Endothelial cell (in vitro differentiated cells): ENCODE measurements at regions not wholly inside any gene's neighbourhood (a gene's known extent, or its start where the extent isn't known, plus 50 kb on each side); places are given as distances from the start of the nearest gene placed in this dataset.

ENCODE experiments used
- DNase-seq: peaks from one replicate; pipeline ENCODE4 v3.0.0; 2021; ENCODE audit warnings: low spot score
- H3K27ac Mint-ChIP-seq: one replicate; pipeline ENCODE4 v1.8.0; 2021; ENCODE audit warnings: mixed read lengths, inconsistent platforms; ENCODE audit not compliant: unreplicated experiment
- H3K27me3 Mint-ChIP-seq: one replicate; pipeline ENCODE4 v1.8.0; 2021; ENCODE audit warnings: mild to moderate bottlenecking, moderate library complexity, mixed read lengths, inconsistent platforms; ENCODE audit not compliant: unreplicated experiment
- H3K36me3 Mint-ChIP-seq: one replicate; pipeline ENCODE4 v1.8.0; 2021; ENCODE audit warnings: mild to moderate bottlenecking, low read depth, mixed read lengths, inconsistent platforms; ENCODE audit not compliant: unreplicated experiment
- H3K4me1 Mint-ChIP-seq: one replicate; pipeline ENCODE4 v1.8.0; 2021; ENCODE audit warnings: mild to moderate bottlenecking, mixed read lengths, inconsistent platforms; ENCODE audit not compliant: unreplicated experiment
- H3K4me3 Mint-ChIP-seq: one replicate; pipeline ENCODE4 v1.8.0; 2021; ENCODE audit warnings: mild to moderate bottlenecking, mixed read lengths, inconsistent platforms; ENCODE audit not compliant: unreplicated experiment
- H3K9me3 Mint-ChIP-seq: one replicate; pipeline ENCODE4 v1.8.0; 2021; ENCODE audit warnings: mixed read lengths, inconsistent platforms; ENCODE audit not compliant: unreplicated experiment
- TF ChIP-seq, protein P1 (sequence below): fragments of 200-600 bp; sonication (generic); IDR thresholded peaks from one replicate; pipeline ENCODE4 v1.5.0; 2021; ENCODE audit warnings: antibody characterized with exemption; ENCODE audit not compliant: unreplicated experiment

DNA sequence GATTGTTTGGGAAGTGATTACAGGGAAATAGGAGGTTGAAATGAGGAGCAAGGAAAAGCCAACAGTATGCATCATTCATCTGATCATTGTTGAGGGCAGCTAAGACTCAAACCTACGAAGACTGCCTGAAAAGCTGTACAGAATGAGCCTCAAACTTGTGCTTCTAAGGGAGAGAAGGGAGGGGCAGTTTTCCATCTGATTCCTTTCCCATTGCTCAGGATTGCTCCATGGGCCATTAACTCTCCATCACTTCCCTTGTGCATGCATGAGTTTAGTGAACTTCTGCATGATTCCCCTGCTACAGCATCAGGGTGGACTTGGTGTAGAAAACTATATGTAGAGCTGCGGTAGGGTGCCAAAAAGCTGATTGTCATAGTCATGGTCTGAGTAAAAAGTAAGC lies 742.7 kb upstream of the SLC35B3 start:
- Mint-ChIP-seq H3K27me3 (peaks cover 5% of the 10 kb centered on the region), H3K9me3 (peaks cover 4% of the 10 kb centered on the region), H3K27ac (no peak overlapping the region), H3K4me3 (no peak overlapping the region), H3K4me1 (no peaks in the 10 kb centered on the region), H3K36me3 (no peaks in the 10 kb centered on the region)
- no peak for DNase-seq
- TF ChIP-seq, protein P1, sequence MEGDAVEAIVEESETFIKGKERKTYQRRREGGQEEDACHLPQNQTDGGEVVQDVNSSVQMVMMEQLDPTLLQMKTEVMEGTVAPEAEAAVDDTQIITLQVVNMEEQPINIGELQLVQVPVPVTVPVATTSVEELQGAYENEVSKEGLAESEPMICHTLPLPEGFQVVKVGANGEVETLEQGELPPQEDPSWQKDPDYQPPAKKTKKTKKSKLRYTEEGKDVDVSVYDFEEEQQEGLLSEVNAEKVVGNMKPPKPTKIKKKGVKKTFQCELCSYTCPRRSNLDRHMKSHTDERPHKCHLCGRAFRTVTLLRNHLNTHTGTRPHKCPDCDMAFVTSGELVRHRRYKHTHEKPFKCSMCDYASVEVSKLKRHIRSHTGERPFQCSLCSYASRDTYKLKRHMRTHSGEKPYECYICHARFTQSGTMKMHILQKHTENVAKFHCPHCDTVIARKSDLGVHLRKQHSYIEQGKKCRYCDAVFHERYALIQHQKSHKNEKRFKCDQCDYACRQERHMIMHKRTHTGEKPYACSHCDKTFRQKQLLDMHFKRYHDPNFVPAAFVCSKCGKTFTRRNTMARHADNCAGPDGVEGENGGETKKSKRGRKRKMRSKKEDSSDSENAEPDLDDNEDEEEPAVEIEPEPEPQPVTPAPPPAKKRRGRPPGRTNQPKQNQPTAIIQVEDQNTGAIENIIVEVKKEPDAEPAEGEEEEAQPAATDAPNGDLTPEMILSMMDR = no peak

DNA sequence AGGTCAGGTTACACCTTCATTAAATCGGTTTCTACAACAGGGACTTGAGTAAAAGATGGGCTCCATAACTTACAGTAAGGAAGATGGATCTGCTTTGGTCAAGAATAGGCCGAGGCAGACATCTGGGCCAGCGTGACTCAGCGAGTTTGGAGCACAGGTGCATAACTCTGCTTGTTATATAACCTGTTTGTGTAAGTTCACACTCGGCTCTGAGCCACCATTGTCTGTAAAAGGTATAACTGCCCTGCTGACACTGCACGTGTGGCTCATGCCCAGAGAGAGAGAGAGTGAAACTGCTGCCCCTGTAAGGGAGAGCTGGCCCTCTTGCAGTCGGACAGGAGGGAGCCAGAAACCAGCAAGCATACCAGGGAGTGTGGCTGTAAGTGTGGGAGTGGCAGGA lies 737.9 kb upstream of the SLC35B3 start:
- Mint-ChIP-seq H3K4me3 (no peak overlapping the region), H3K36me3 (no peaks in the 10 kb centered on the region), H3K27ac (no peak overlapping the region)

DNA sequence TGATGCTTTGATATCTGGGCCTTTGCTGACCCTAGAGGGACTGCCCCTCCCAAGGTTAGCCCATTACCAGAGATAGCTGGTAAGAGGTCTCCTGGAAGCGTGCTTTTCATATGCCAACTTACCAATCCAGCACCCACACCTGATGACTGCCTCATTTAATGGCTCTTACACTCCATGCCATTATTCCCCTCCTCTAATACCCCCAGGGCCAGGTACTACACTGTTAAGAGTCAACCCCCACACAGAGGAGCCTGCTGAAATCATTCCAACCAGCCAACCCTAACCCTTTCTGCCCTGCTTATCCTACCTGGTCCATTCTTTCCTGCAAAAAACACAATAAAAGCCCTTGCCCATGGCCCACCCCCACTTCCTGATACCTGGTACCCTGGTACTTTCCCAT lies 736.8 kb upstream of the SLC35B3 start:
- DNase-seq = no peak
- peaks cover 5% of the 10 kb centered on the region for H3K27me3 Mint-ChIP-seq
- TF ChIP-seq, protein P1 = no peak
- no peaks in the 10 kb centered on the region for H3K4me1 Mint-ChIP-seq
- H3K9me3 Mint-ChIP-seq = peaks cover 4% of the 10 kb centered on the region
- H3K4me3 Mint-ChIP-seq = no peak overlapping the region
- H3K36me3 Mint-ChIP-seq = no peaks in the 10 kb centered on the region
- H3K27ac Mint-ChIP-seq = no peak overlapping the region

More for the DNA sequence above, 737.9 kb upstream of the SLC35B3 start:
- H3K4me1 Mint-ChIP-seq = no peaks in the 10 kb centered on the region
- H3K9me3 Mint-ChIP-seq = peaks cover 4% of the 10 kb centered on the region
- DNase-seq = no peak
- TF ChIP-seq, protein P1 = no peak
- peaks cover 5% of the 10 kb centered on the region for H3K27me3 Mint-ChIP-seq

DNA sequence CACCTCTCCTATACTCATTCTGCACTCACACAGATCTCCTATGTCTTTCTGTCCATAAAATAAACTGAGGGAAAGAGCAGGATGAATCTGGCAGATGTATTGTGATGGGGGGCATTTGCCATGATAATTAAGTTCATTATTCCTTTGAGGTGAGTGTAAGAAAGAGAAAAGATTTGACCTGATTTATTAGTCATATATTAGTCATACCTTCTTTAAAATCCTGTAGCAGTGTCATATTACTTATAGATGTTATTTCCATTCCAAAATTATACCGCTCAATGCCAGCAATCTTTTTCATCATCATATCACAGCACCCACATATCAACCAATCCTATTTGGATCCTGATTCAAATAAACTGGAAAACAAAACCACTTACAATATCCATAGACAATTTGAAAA lies 733.3 kb upstream of the SLC35B3 start:
- TF ChIP-seq, protein P1 = no peak
- Mint-ChIP-seq H3K27ac (no peak overlapping the region), H3K4me3 (no peak overlapping the region), H3K36me3 (no peaks in the 10 kb centered on the region), H3K9me3 (no peaks in the 10 kb centered on the region), H3K27me3 (no peaks in the 10 kb centered on the region), H3K4me1 (no peaks in the 10 kb centered on the region)
- DNase-seq = no peak

DNA sequence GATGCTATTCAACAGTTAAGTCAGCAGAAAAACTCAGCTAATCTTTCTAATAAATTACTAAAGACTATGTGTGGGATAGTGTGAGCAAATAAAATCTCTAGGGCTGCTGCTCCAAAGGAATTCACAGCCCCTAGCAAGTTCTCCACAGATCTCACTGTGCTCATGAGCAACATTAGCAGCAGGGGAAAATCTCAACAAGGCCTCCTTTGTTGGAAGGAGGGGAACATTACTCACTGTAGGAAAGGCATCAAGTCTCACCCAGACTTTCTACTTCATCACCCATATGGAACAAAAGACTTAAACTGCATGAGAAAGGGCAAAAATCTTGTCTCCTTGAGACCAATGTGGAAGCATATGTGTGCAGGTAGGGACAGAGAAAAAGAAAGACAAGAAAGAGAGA lies 726.4 kb upstream of the SLC35B3 start:
- Mint-ChIP-seq H3K36me3 (no peaks in the 10 kb centered on the region), H3K4me1 (no peaks in the 10 kb centered on the region), H3K27me3 (no peaks in the 10 kb centered on the region), H3K4me3 (no peak overlapping the region), H3K9me3 (no peaks in the 10 kb centered on the region), H3K27ac (no peak overlapping the region)
- DNase-seq = no peak
- TF ChIP-seq, protein P1 = no peak
